ENCODE measurements at regions not wholly inside any gene's neighbourhood (a gene's known extent, or its start where the extent isn't known, plus 50 kb on each side); places are given as distances from the start of the nearest gene placed in this dataset.

DNA sequence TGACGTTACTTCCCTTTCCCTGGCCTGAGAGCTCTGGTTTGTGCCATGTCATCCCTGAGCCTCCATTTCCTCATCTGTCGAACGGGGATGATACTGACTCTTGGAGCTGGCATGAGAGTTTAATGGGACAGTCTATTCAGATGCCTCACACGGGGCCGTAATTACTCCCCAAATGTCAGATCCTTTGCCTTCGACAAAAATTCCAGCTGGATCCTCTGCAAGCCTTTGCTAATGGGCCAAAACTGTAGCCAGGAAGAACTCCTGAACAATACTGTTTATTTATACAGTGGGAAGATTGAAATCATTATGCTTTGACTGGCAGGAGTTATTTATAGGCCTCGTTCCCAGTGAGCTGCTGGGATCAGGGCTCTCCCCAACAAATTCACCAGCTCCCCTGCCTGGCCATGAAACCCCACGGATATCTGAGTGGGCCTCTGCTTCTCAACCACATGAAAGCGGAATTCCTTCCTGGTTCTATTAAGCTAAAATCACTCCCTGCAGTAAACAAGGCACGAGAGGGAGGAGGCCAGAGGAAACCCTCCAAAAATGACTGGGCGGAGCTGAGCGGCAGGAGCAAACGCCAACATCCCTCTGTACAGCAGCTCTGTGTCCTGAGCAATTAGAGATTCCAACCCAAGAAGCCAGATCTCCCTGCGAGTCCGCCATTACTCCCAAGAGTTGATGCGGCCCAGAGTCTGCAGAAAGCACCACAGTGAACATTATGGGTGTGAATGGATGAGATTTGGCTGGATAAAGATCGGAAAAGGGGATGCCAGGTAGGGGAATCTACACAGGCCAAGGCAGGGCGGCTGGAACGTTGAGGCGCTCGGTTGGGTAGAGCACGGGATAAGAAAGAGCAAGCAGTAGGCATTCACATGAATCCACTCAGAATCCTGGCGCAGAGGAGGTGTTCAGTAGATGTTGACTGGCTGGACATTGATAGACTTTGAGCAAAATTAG lies 326.1 kb downstream of the BCL11B start:
- no peak for DNase-seq

DNA sequence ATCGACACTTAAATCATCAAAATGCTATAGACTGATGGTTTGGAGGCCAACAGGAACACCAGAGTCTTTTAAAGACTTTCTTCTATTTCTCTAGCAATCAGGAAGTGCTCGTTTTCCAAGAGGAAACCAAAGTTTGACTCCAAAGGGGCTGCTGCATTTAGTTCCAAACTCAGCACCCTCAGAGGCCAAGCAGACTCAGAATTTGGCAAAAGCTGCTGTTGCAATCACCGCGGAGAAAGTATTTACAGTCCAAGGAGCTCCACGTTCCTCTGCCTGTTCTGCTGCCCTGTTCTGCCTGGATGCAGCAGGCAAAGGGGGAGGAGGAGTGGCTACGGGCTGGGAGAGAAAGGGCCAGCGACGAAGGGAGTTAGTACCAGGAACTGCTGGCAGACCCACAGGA lies 325.1 kb downstream of the BCL11B start:
- no peak for DNase-seq

DNA sequence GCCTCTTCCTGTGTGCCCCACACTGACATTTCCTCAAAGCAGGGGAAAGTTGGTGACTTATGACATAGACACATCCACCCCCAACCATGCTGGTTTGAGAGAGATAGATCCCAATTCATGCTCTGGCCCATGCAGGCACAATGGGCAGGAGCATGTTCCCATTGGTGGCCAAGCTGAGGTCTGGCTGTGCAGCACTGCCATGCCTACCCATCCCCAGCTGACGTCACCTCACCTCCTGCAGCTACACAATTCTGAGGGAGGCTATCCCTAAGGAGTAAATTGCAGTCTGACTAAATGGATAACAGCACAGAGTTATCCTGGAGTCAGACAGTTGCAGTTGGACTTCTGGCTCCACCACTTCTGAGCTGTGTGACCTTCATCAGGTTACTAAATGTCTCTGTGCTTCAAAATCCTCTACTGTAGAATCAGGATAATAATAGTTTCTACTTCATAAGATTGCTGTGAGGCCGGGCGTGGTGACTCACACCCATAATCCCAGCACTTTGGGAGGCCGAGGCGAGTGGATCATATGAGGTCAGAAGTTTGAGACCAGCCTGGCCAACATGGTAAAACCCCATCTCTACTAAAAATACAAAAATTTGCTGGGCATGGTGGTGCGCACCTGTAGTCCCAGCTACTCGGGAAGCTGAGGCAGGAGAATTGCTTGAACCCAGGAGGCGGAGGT lies 323.9 kb downstream of the BCL11B start:
- no peak for DNase-seq

DNA sequence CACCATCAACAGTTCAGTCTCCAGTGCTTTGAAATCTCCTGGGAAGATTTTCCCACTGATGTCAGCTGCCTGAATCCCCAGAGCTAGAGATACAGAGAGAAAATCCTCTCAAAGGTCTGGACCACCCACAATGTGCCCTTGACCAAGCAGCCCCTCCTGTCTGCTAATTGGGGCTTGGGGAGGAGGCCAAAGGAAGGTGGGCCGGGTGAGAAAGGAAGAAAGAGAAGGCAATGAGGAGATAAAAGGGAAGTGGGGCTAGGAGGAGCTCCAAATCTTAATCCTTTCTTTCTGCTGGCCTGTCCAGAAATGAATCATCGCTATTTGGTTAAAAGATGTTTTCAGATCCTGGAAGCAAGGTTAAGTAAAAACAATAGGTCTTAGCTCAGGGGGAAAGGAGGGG lies 322.9 kb downstream of the BCL11B start:
- no peak for DNase-seq

DNA sequence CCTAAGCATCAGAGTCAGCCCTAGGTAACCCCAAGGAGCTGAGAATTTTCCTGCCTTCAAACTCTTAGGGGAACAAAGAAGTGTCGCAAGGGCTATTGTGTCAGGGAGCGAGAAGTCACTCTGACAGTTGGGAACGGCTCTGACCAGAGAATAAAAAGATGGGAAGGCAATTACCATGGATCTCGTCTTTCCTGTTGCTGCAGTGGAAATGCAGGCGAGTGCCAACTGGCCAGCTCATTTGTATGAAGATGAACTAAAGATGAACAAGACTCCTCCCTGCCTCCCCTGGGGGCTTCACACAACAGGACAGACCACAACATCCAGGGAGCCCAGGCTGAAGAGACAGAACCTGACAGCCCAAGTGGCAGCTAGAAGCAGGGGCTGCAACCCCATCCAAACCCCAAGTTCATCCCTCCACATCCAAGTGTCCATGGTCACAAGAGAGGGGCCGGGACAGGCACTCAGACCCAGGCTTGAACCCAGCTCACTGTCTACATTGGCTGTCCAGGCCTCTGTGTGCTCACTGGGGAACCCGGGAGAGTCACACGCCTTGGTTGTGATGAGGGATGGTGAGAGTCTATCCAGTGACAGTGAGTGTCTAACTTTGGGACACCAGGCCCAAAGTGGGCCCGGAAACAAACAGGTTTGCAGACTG lies 322.4 kb downstream of the BCL11B start:
- no peak for DNase-seq

DNA sequence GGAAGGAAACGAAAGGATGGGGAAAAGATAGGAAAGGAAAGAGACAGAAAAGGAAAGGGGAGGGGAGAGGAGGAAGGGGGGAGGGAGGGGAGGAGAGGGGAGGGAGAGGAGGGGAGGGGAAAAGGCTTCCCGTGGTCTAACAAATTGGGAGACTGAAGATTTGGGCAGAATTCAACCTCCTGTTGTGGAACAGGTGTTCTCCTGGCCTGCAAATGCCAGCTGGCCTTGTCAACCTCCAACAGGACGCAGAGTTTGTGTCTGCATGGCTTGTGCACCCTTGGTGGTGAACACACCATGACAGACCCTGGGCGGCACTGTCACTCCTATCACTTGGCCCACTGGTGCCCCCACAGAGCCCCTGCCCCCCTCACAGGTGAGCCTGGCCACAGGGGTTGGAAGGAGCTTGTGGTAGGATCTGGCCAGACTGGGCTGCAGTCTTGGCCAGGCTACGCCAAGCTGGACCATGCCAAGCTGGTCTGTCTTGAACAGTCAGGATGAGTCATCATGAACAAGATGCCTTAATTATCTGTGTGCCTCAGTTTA lies 321.6 kb downstream of the BCL11B start:
- DNase-seq, result no peak

DNA sequence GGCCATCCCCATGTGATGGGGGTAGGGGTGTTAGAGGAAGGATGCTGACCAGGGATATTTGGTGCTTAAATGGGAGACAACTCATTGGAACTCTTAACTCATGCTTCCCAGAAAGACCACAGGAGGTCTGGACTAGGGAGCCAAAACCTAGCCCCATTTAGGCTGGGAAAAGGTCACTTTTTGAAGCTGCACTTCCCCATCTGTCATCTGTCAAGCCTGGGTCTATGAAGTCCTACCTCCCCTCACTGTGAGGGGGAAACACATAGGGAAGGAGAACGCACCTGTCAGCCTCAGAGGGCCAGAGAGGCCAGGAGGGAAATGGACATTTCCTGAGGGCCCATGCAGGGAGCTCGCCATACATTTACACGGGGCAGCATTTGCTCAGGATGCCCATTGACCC lies 321.0 kb downstream of the BCL11B start:
- no peak for DNase-seq

DNA sequence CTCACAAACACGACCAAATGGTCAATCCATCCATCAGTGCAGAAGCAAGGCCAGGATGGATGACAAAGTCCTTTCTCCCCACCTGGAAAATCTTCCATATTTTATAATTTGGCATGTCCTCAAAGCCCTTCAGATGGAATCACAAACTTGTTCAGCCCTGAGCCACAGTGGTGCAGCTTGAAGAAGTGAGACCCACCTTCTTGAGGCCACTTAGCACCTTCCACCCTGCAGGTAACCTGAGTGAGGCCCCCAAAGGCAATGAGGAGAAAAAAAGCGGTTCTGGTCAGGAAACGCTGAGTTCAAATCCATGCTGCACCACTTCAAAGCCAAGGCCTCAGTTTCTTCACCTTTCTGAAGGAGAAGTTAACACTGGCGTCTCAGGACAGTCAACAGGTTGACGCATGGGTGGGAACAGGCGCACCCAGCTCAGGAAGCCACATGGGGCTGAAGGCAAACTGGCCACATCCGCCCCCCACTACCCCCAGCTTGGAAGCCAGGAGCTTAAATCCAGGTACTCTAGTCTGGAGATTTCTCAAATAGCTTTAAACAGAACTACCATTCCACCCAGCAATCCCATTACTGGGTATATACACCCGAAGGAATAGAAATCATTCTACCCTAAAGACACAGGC lies 320.4 kb downstream of the BCL11B start:
- no peak for DNase-seq

DNA sequence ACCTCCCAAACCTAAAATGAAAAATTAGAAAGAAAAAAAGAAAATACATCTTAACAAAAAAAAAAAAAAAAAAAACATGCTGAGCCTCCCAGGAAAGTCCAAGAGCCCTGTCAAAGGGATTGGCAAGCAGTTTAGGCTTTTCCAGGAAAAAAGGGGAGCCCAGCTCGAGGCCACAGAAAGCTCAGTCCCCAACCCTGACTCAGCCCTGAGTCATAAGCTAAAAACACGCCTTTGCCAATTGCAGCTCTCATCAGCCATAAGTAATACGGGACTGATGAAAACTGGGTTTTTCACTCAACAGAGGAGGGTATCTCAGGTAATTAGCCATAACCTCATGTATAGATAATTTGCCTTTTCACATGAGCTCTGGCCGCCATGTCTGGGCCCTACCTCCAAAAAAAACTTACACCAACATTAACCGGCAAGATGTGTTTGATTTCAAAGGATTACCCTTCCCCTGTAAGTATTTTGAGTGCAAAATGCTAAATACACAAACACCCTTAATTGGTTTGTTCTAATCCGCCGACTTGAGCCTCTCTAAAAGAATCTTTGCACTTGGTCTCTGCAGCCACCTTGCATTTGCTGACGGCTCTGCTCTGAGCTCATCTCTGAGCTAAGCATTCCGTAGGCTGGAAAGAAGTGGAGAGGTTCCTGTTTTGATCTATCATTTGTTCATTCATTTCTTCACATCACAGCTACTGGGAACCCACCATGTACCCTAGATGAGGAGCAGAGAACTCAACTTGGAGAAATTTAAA lies 319.2 kb downstream of the BCL11B start:
- no peak for DNase-seq

DNA sequence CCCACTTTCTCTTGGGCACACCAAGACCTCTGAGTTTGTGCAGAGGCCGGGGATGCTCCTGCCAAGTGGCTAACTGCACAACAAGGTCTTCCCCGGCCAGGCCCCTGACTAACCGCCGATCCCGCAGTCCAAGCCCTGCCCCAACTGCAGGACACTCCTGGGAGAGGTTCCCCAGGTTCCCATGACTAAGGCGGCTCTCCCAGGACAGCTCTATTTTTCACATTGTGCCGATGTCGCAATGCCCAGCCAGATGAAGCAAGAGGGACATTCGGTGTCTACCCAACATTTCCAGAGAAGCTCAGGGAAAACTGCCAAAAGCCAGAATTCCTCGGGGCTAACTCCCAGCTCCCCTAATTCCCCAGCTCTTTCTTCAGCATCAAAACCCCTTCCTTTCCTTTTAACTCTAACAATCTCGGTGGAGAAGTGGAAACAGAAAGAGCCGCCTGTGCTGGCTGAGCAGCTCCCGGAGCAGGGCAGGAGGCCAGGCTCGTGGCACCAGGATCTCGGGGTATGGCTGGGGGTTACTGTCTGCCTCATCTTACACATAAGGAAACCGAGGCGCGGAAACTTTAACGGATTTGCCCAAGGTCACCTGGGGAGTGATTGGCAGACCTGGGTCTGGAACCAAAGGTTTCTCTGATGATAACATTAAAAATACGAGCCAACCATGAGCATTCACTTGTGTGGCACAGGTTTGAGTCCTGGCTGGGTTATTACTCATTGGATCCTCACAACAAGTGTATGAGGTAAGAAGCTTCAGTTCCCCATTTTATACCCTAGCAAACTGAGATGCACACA lies 318.2 kb downstream of the BCL11B start:
- DNase-seq, result no peak

DNA sequence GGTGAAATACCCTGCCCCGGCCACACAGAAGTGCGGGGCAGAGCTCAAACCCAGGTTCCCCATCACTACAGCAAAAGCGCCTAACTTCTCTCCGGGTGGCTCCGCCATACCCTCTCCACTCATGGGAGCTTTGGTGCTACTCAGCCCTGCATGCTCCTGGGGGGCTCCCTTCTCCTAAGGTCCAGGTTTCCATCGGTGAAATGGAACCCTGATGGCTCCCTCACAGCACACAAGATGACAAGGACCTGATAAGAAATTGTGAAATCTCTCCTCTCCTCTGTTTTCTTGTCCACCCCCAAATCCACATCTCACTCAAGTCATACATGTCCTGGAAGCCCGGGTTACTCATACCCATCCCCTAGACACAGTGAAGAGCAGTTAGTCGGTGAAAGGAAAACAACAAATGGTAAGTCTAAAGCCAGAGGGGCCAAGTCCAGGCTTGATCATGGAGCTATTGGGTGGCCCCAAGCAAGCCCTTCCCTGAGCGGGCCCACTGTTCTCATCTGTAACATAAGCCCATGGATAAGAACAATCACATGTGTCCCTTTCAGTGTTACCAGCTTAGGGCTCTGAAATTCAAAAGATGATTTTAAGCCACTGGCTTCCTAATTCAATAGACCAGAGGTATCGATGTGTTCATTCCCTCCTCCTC lies 317.5 kb downstream of the BCL11B start:
- no peak for DNase-seq

DNA sequence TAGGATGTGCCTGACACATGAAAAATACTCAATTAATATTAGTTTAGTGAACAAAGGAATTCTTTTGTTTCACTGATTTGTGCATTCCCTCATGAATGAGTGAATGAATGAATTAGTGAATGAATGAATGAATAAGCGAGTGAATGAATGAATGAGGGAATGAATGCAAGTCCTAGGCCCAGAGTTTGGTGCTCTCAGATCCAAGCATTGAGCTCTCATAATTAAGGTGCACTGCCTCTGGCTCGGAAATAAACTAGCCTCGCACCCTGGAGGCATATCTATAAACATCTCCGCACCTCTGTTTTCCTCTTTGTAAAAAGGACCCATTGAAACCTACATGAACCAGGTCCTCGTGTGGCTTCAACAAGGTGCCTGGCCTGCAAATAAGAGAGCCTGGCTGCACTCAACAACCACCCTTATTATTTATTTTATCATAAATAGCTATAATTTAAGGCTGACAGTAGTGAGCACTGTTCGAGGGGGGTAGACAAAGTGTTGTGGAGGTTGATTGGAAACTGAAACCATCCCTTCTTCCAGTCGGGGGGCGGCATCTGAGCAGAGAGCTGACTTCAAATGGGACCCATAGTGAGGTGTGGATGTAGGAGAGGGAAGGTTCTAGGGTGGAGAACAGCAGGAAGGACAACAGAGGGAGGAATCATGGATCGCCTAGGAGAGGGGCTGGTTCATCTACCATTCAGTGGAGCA lies 316.8 kb downstream of the BCL11B start:
- DNase-seq, result no peak

DNA sequence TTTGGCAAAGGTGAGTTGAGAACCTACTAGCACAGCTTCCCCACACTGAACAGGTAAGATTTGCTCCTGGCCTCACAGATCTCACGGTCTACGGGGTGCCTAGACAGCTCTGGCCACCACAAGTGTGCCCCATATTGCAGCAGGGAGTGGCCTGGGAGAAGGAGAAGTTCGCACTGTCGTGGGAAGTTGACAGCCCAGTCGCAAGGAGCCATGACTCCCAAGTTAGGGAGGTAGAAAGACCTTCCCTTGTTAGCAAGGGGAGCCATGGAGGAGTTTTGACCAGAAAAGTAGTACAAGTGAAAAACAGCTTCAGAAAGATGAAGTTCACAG lies 316.3 kb downstream of the BCL11B start:
- no peak for DNase-seq

DNA sequence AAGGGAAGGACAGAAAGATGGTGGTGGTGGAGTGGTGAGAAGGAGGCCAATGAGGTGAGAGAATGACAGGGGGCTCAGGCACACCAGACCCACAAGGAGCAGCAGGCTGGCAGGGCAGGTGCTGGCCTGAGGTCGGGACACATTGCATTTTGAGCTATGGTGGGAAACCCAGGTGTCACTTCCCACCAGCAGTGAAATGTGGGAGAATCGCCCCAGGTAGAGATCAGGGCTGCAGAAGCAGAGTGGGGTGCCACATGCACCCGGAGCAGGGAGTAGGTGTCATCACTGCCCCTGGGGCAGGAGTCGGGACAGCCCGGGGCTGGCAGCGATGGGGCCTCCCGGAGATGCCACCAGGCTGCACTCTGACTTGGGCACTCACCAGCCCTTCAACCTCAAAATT lies 315.8 kb downstream of the BCL11B start:
- no peak for DNase-seq

DNA sequence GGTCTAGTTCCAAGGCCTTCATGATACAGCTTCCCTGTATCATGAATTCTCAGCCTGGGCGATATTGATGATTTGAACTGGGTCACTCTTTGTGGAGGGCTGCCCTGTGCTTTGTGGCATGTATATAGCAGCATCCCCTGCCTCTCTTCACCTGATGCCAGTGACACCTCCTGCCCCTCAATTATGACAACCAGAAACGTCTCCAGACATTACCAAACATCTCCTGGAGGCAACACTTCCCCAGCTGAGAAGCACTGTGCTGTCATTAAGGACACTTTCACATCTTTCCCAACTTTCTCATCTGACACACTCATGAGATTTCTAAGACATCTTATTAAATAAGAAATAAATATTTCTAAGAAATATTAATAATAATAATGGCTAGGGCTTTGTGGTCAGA lies 315.3 kb downstream of the BCL11B start:
- no peak for DNase-seq

DNA sequence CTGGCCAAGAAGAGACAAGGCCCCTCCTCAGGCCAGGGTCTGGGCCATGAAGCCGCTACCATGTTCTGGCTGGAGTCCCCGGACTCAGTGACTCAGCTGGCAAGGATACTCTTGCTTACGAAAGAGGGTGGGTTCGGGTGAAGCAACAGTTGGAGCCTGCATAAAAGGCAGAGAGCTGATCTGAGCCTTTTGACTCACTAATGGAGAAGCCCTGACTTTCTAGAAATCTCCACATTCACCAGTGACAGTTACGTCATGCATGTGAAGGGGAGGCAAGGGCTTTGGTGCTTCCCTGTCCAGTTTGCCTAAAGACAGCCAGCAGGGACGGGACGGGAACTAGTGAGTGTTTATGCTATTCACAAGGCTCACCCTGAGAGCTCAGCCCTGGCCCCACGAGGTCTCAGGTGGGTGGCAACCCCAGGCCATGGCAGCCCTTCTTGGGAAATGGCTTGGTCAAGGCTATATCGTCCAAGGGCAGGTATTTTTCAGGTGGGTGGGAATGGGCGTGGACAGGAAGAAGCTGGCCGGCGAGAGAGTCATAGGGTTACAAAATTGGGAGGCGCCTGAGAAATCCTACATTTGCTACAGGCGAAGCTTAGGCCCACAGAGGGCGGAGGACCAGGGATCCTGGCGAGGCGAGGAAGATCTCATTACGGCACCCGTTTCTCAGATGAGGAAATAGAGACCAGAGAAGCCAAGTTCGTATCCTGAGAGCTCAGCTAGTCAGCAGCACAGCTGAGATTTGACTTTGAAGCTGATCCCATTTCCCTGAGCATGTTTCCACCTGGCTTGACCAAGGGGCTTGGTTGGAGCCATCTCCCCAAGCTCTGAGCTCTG lies 314.6 kb downstream of the BCL11B start:
- no peak for DNase-seq

DNA sequence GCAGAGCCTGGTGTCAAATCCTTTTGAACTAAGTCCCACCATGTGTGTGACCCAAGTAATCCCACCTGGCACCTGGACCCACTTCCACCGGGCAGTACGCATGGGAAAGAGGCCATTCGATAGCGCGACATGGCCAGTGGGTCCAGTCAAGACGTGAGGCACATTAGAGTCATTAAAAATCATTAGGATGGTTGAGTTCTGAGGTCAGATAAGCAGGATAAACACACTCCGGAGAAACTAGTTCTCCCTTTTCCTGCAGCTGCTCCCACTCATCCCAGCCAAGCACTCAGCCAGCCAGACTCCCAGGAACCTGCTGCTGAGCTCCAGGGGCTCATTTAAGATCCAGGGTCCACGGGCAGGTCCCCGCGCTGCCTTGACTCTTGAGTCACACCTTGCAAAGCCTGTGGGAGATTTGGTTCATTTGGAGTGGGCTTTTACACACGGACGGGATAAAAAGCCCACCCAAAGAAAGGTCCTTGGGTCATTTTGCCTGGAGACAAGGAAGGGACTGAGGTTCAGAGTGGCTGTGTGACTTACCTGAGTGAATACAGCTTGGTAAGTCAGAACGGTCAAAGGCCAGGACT lies 313.9 kb downstream of the BCL11B start:
- DNase-seq, result no peak

DNA sequence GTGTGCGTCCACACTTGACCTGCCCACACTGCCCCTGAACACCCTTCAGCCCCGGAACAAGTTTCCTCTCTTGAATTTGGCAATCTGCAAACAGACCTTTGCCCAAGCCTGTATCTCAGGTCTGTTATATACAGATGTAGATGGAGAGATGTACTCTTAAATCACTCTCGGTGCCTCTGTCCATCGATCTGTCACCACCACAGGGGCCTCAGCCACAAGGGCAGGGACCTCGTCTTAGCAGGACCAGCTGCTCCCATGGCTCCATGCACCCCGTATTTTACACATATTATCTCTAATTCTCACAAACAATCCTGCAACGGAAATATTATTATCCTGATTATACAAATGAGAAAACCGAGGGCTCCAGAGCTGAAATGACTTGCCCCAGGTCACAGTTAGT lies 313.4 kb downstream of the BCL11B start:
- no peak for DNase-seq

DNA sequence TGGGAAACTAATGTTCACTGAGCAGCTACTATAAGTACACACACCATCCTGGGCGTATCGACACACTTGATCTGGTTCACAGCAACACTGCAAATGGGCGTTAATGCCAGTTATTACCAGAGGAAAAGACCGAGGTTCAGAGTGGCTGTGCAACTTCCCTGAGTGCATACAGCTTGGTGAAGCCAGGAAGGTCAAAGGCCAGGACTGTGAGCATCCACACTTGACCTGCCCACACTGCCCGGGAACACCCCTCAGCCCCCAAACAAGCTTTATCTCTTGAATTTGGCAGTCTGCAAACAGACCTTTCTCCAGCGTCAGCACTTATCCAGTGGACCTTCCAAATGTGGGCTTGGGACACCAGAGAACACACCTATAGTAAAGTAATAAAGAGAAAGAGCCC lies 312.6 kb downstream of the BCL11B start:
- no peak for DNase-seq
